ENCODE measurements at regions not wholly inside any gene's neighbourhood (a gene's known extent, or its start where the extent isn't known, plus 50 kb on each side); places are given as distances from the start of the nearest gene placed in this dataset.
A peak's percentile ranks its signal among the peaks of the same experiment; 100 is the strongest.

- peaks cover 7% of the 10 kb centered on the region for H3K9me3 Mint-ChIP-seq (ENCODE audit: unreplicated experiment)
- Histone ChIP-seq H3K27ac (ENCODE audit: low read depth, low read length) (no peak overlapping the region), H2AFZ (ENCODE audit: low read depth, low read length) (no peak overlapping the region), H3K36me3 (ENCODE audit: insufficient read depth, low read length) (no peaks in the 10 kb centered on the region), H3K9ac (ENCODE audit: low read length) (no peak overlapping the region), H3K9me3 (ENCODE audit: insufficient read depth, low read depth, low read length) (no peaks in the 10 kb centered on the region), H3K4me2 (ENCODE audit: low read length) (no peak overlapping the region), H3K4me1 (ENCODE audit: insufficient read depth, low read length) (peaks cover 11% of the 10 kb centered on the region), H3K79me2 (ENCODE audit: insufficient read depth, low read length) (no peaks in the 10 kb centered on the region), H3K27me3 (ENCODE audit: insufficient read depth, low read length) (peaks cover 2% of the 10 kb centered on the region), H4K20me1 (ENCODE audit: insufficient read depth, low read length) (no peaks in the 10 kb centered on the region), H3K4me3 (ENCODE audit: insufficient read depth, low read depth, low read length) (no peak overlapping the region)
- TF ChIP-seq EZH2 (IDR thresholded peaks at IDR 0.05; ENCODE audit: insufficient read depth, low read length) (no peak), CTCF (IDR thresholded peaks at IDR 0.05; ENCODE audit: insufficient read depth, low read depth, low read length) (no peak)
- no peaks in the 10 kb centered on the region for H3K27me3 Mint-ChIP-seq (ENCODE audit: low read depth, unreplicated experiment)
- H3K4me3 Mint-ChIP-seq (ENCODE audit: unreplicated experiment) = no peak overlapping the region
- H3K27ac Mint-ChIP-seq (ENCODE audit: unreplicated experiment) = no peak overlapping the region
- FAIRE-seq (no peak), DNase-seq (ENCODE audit: low read depth) (no peak)
- peaks cover 3% of the 10 kb centered on the region for H3K4me1 Mint-ChIP-seq (ENCODE audit: low read depth, unreplicated experiment)
- H3K36me3 Mint-ChIP-seq (ENCODE audit: low read depth, unreplicated experiment) = no peaks in the 10 kb centered on the region
These were observed 59.0 kb upstream of the F3 start for GRCh38 chr1:94600556-94600955.

DNA sequence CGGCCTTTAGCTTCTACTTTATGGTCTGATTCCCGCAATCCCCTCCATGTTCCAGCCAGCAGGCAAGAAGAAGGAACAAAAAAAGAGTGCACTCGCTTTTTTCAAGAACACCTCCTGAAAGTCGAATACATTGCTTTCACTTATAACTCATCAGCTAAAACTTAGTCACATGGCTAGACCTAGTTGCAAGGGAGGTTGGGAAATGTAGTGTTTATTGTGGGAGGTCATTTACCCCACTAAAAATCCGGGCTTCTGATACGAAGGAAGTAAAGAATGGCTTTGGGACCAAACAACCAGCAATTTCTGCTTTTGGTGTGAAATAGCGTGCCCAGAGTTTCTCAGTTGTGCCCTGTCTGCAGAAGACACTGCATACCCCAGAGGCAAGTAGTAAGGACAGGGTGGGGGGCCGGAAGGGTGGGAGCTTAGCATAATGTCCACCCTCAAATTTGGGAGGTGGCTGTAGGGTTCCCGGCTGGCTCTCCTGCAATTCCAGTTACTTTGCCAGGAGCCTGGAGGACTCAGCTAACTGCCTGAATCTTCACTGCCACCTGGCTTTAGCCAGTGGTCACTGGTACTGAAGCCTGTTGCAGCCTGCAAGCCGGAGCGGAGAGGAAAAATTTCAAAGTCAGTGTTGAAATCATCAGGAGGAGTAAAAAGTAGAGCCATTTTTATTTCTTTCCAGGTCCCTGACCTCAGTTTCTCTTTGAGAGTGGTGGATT is 57.7 kb upstream of the F3 start:
- peaks cover 5% of the 10 kb centered on the region for H3K9me3 Mint-ChIP-seq (ENCODE audit: unreplicated experiment)
- Histone ChIP-seq H3K9me3 (ENCODE audit: insufficient read depth, low read depth, low read length) (no peaks in the 10 kb centered on the region), H3K79me2 (ENCODE audit: insufficient read depth, low read length) (no peaks in the 10 kb centered on the region), H3K27me3 (ENCODE audit: insufficient read depth, low read length) (peaks cover 2% of the 10 kb centered on the region), H4K20me1 (ENCODE audit: insufficient read depth, low read length) (no peaks in the 10 kb centered on the region), H3K4me3 (ENCODE audit: insufficient read depth, low read depth, low read length) (no peak overlapping the region), H3K4me2 (ENCODE audit: low read length) (no peak overlapping the region), H3K27ac (ENCODE audit: low read depth, low read length) (no peak overlapping the region), H3K4me1 (ENCODE audit: insufficient read depth, low read length) (peaks cover 4% of the 10 kb centered on the region), H3K36me3 (ENCODE audit: insufficient read depth, low read length) (no peaks in the 10 kb centered on the region), H3K9ac (ENCODE audit: low read length) (no peak overlapping the region), H2AFZ (ENCODE audit: low read depth, low read length) (no peak overlapping the region)
- no peaks in the 10 kb centered on the region for H3K27me3 Mint-ChIP-seq (ENCODE audit: low read depth, unreplicated experiment)
- no peaks in the 10 kb centered on the region for H3K36me3 Mint-ChIP-seq (ENCODE audit: low read depth, unreplicated experiment)
- no peak overlapping the region for H3K27ac Mint-ChIP-seq (ENCODE audit: unreplicated experiment)
- H3K4me1 Mint-ChIP-seq (ENCODE audit: low read depth, unreplicated experiment) = peaks cover 3% of the 10 kb centered on the region
- H3K4me3 Mint-ChIP-seq (ENCODE audit: unreplicated experiment) = no peak overlapping the region
- FAIRE-seq (no peak), DNase-seq (ENCODE audit: low read depth) (no peak)
- TF ChIP-seq CTCF (IDR thresholded peaks at IDR 0.05; ENCODE audit: insufficient read depth, low read depth, low read length) (peak; percentile 21), EZH2 (IDR thresholded peaks at IDR 0.05; ENCODE audit: insufficient read depth, low read length) (no peak)

GRCh38 chr1:94597701-94598100 is 56.1 kb upstream of the F3 start:
- H2AFZ ChIP-seq (ENCODE audit: low read depth, low read length) = peak overlapping the region; percentile 7
- H4K20me1 ChIP-seq (ENCODE audit: insufficient read depth, low read length) = no peaks in the 10 kb centered on the region
- Mint-ChIP-seq H3K27ac (ENCODE audit: unreplicated experiment) (no peak overlapping the region), H3K4me3 (ENCODE audit: unreplicated experiment) (no peak overlapping the region), H3K4me1 (ENCODE audit: low read depth, unreplicated experiment) (peaks cover 8% of the 10 kb centered on the region), H3K9me3 (ENCODE audit: unreplicated experiment) (peaks cover 2% of the 10 kb centered on the region), H3K36me3 (ENCODE audit: low read depth, unreplicated experiment) (no peaks in the 10 kb centered on the region), H3K27me3 (ENCODE audit: low read depth, unreplicated experiment) (no peaks in the 10 kb centered on the region)
- no peaks in the 10 kb centered on the region for H3K9me3 ChIP-seq (ENCODE audit: insufficient read depth, low read depth, low read length)
- no peaks in the 10 kb centered on the region for H3K36me3 ChIP-seq (ENCODE audit: insufficient read depth, low read length)
- DNase-seq (ENCODE audit: low read depth) (peak; percentile 67), FAIRE-seq (peak; percentile 86)
- H3K4me1 ChIP-seq (ENCODE audit: insufficient read depth, low read length) = peaks cover 4% of the 10 kb centered on the region
- no peaks in the 10 kb centered on the region for H3K79me2 ChIP-seq (ENCODE audit: insufficient read depth, low read length)
- no peak overlapping the region for H3K9ac ChIP-seq (ENCODE audit: low read length)
- H3K27ac ChIP-seq (ENCODE audit: low read depth, low read length) = no peak overlapping the region
- TF ChIP-seq CTCF (IDR thresholded peaks at IDR 0.05; ENCODE audit: insufficient read depth, low read depth, low read length) (no peak), EZH2 (IDR thresholded peaks at IDR 0.05; ENCODE audit: insufficient read depth, low read length) (no peak)
- H3K4me3 ChIP-seq (ENCODE audit: insufficient read depth, low read depth, low read length) = no peak overlapping the region
- peaks cover 2% of the 10 kb centered on the region for H3K27me3 ChIP-seq (ENCODE audit: insufficient read depth, low read length)
- H3K4me2 ChIP-seq (ENCODE audit: low read length) = no peak overlapping the region
